IMR-90 (cell line): ENCODE measurements at regions not wholly inside any gene's neighbourhood (a gene's known extent, or its start where the extent isn't known, plus 50 kb on each side); places are given as distances from the start of the nearest gene placed in this dataset.

ENCODE experiments used
- ATAC-seq: fragments of 200-7000 bp; cut with Tn5 transposase; 2 replicates; pipeline ENCODE4 v1.9.1; 2020; ENCODE audit warnings: low read depth, mild to moderate bottlenecking, moderate library complexity
- BruUV-seq: library from RNA; stranded (reverse); fragments of 400-500 nt; replicated peaks from 2 replicates; lab custom pipeline; 2021; lab: Mats Ljungman, UMichigan
- CTCF ChIA-PET: fragments of 300-600 bp; formaldehyde crosslinking; extraction: SDS; loops from one replicate; lab custom pipeline; 2021; ENCODE audit warnings: antibody characterized with exemption; lab: Yijun Ruan, JAX
- POLR2A ChIA-PET: fragments of 300-600 bp; sonication (Branson Sonifier 250); formaldehyde crosslinking; loops from one replicate; lab custom pipeline; 2022; ENCODE audit warnings: antibody characterized with exemption; ENCODE audit not compliant: unreplicated experiment; lab: Charles Lee
- DNase-seq: peaks from one replicate; pipeline ENCODE4 v3.0.0; 2013
- H2AFZ ChIP-seq: replicated peaks from 2 replicates; pipeline ENCODE3; 2013; ENCODE audit warnings: low read length, mild to moderate bottlenecking; ENCODE audit not compliant: poor library complexity
- H2AK5ac ChIP-seq: 2 replicates; pipeline ENCODE4 v1.6.1; 2013; ENCODE audit warnings: low read depth, low read length, inconsistent platforms
- H2AK9ac ChIP-seq: replicated peaks from 2 replicates; pipeline ENCODE3; 2013; ENCODE audit warnings: mild to moderate bottlenecking, low read depth, low read length, moderate library complexity; ENCODE audit not compliant: poor library complexity
- H2BK120ac ChIP-seq: 2 replicates; pipeline ENCODE4 v1.6.1; 2013; ENCODE audit warnings: low read depth, low read length, inconsistent platforms
- H2BK15ac ChIP-seq: 3 replicates; pipeline ENCODE4 v1.6.1; 2013; ENCODE audit warnings: low read depth, low read length, inconsistent platforms
- H2BK20ac ChIP-seq: 2 replicates; pipeline ENCODE4 v1.6.1; 2013; ENCODE audit warnings: low read depth, mild to moderate bottlenecking, inconsistent platforms, low read length, moderate library complexity
- H2BK5ac ChIP-seq: 2 replicates; pipeline ENCODE4 v1.6.1; 2013; ENCODE audit warnings: mild to moderate bottlenecking, low read depth, low read length, inconsistent platforms; ENCODE audit not compliant: poor library complexity, severe bottlenecking
- H3K14ac ChIP-seq: replicated peaks from 2 replicates; pipeline ENCODE4 v1.6.1; 2013; ENCODE audit warnings: low read depth, low read length, inconsistent platforms
- H3K18ac ChIP-seq: 2 replicates; pipeline ENCODE4 v1.6.1; 2013; ENCODE audit warnings: low read depth, low read length, control low read depth
- H3K23ac ChIP-seq: 2 replicates; pipeline ENCODE4 v1.6.1; 2013; ENCODE audit warnings: low read depth, low read length, inconsistent platforms
- H3K27ac ChIP-seq: 2 replicates; pipeline ENCODE4 v1.5.1; 2013; ENCODE audit warnings: mild to moderate bottlenecking, control low read depth, low read length; ENCODE audit not compliant: insufficient read depth
- H3K27me3 ChIP-seq: 2 replicates; pipeline ENCODE4 v1.6.1; 2013; ENCODE audit warnings: low read length; ENCODE audit not compliant: control insufficient read depth, insufficient read depth
- H3K36me3 ChIP-seq: 2 replicates; pipeline ENCODE4 v1.6.1; 2013; ENCODE audit warnings: low read length, mixed read lengths; ENCODE audit not compliant: control insufficient read depth, insufficient read depth
- H3K4ac ChIP-seq: 2 replicates; pipeline ENCODE4 v1.6.1; 2013; ENCODE audit warnings: low read depth, low read length, inconsistent platforms
- H3K4me1 ChIP-seq: 2 replicates; pipeline ENCODE4 v1.6.1; 2013; ENCODE audit warnings: low read length, mixed read lengths; ENCODE audit not compliant: control insufficient read depth, insufficient read depth
- H3K4me2 ChIP-seq: 2 replicates; pipeline ENCODE4 v1.6.1; 2013; ENCODE audit warnings: low read depth, mild to moderate bottlenecking, control low read depth, low read length, moderate library complexity
- H3K4me3 ChIP-seq: 2 replicates; pipeline ENCODE4 v1.5.1; 2013; ENCODE audit warnings: low read depth, mild to moderate bottlenecking, control low read depth, low read length, moderate library complexity; ENCODE audit not compliant: insufficient read depth
- H3K56ac ChIP-seq: 2 replicates; pipeline ENCODE4 v1.6.1; 2013; ENCODE audit warnings: low read length, inconsistent platforms; ENCODE audit not compliant: insufficient read depth; ENCODE audit errors: extremely low read depth
- H3K79me1 ChIP-seq, 2 experiments: 2 replicates each; pipeline ENCODE4 v1.6.1; 2013; ENCODE audit warnings: low read length in 2 of 2, inconsistent platforms in 1 of 2, low read depth in 1 of 2
- H3K9ac ChIP-seq: 2 replicates; pipeline ENCODE4 v1.6.1; 2013; ENCODE audit warnings: low read depth, low read length, control low read depth
- H3K9me1 ChIP-seq: 2 replicates; pipeline ENCODE4 v1.6.1; 2013; ENCODE audit warnings: low read length, inconsistent platforms; ENCODE audit not compliant: insufficient read depth
- H3K9me3 ChIP-seq: 2 replicates; pipeline ENCODE4 v1.6.1; 2013; ENCODE audit warnings: low read length; ENCODE audit not compliant: control insufficient read depth, insufficient read depth
- H4K20me1 ChIP-seq: 2 replicates; pipeline ENCODE4 v1.6.1; 2013; ENCODE audit warnings: low read length, inconsistent platforms; ENCODE audit not compliant: insufficient read depth
- H4K5ac ChIP-seq: 2 replicates; pipeline ENCODE4 v1.6.1; 2013; ENCODE audit warnings: mild to moderate bottlenecking, low read depth, low read length, control low read depth
- H4K8ac ChIP-seq, 2 experiments: 2 replicates each; pipeline ENCODE4 v1.6.1; 2013; ENCODE audit warnings: low read depth in 2 of 2, low read length in 2 of 2, control low read depth in 1 of 2, inconsistent platforms in 1 of 2
- H4K91ac ChIP-seq: 2 replicates; pipeline ENCODE4 v1.6.1; 2013; ENCODE audit warnings: low read depth, low read length, inconsistent platforms; ENCODE audit not compliant: insufficient read depth
- BHLHE40 ChIP-seq: fragments of 150-350 bp; IDR thresholded peaks from 2 replicates; pipeline ENCODE4 v1.6.1; 2016; ENCODE audit warnings: mild to moderate bottlenecking, low read depth, low read length
- CHD1 ChIP-seq: IDR thresholded peaks from 2 replicates; pipeline ENCODE4 v1.6.1; 2012; ENCODE audit warnings: low read depth, low read length, improper control_type of control experiment
- MAZ ChIP-seq: IDR thresholded peaks from 2 replicates; pipeline ENCODE4 v1.6.1; 2012; ENCODE audit warnings: low read depth, mild to moderate bottlenecking, low read length, improper control_type of control experiment, moderate library complexity, borderline replicate concordance
- MXI1 ChIP-seq: IDR thresholded peaks from 2 replicates; pipeline ENCODE4 v1.6.1; 2012; ENCODE audit warnings: low read depth, mild to moderate bottlenecking, low read length, moderate library complexity, borderline replicate concordance
- RAD21 ChIP-seq: IDR thresholded peaks from 2 replicates; pipeline ENCODE4 v1.6.1; 2012; ENCODE audit warnings: low read length, improper control_type of control experiment
- RCOR1 ChIP-seq: IDR thresholded peaks from 2 replicates; pipeline ENCODE4 v1.6.1; 2012; ENCODE audit warnings: mild to moderate bottlenecking, low read length, improper control_type of control experiment; ENCODE audit not compliant: insufficient replicate concordance
- SMC3 ChIP-seq: fragments of 150-350 bp; IDR thresholded peaks from 2 replicates; pipeline ENCODE4 v1.6.1; 2016; ENCODE audit warnings: low read depth, mild to moderate bottlenecking, antibody characterized with exemption, low read length, moderate library complexity
- WGBS, 2 experiments: methylation state at CpG; one replicate each; pipeline versions ENCODE4 v1.1.5 to v1.1.7; 2013; ENCODE audit warnings: missing lambda C conversion rate in 2 of 2; ENCODE audit not compliant: insufficient read length in 1 of 2; ENCODE audit errors: extremely low coverage in 2 of 2; 5-methylcytosine and 5-hydroxymethylcytosine counted together
- dilution Hi-C: fragments of 300-500 bp; cut with HindIII; formaldehyde crosslinking; loops from one replicate; pipeline ENCODE4 v1.14.3; 2018; ENCODE audit warnings: low sequenced_read_pairs; ENCODE audit not compliant: unreplicated experiment
- in situ Hi-C: fragments of 300-500 bp; cut with MboI; formaldehyde crosslinking; loops from 3 replicates; pipeline ENCODE4 v1.14.3; 2019; ENCODE audit warnings: low sequenced_read_pairs, inconsistent platforms, mixed read lengths
- intact Hi-C: fragments of 100-400 bp; cut with micrococcal nuclease; formaldehyde crosslinking; loops from 2 replicates; pipeline ENCODE4 v1.10.0; 2022
- TF ChIP-seq, protein P1 (sequence below): fragments of 150-350 bp; IDR thresholded peaks from 2 replicates; pipeline ENCODE4 v1.6.1; 2016; ENCODE audit warnings: low read depth, mild to moderate bottlenecking, low read length, moderate library complexity, borderline replicate concordance
- TF ChIP-seq, protein P2 (sequence below): conservative IDR thresholded peaks from 2 replicates; pipeline ENCODE4 v1.5.1; 2012; ENCODE audit warnings: mild to moderate bottlenecking, low read depth, low read length, improper control_type of control experiment

DNA sequence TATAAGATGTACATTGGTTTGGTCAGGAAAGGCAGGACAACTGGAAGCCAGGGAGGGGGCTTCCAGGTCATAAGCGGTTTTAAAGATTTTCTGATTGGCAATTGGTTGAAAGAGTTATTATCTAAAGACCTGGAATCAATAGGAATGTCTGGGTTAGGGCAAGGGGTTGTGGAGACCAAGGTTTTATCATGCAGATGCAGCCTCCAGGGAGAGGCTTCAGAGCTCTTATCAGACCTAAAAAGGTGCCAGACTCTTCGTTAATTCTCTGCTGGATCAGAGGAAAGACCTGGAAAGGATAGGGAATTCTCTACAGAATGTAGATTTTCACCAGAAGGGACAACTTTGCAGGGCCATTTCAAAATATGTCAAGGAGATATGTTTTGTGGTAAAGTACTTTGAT is 62.8 kb downstream of the BEX3 start:
- dilution Hi-C loops (no loop called here), intact Hi-C loops (no loop called here)
- 39% methylated on average over 2 of the region's 2 CpGs; no CpG with 5 or more reads in 1 of the 2 experiments for WGBS, 2 experiments

More for the DNA sequence above, 62.8 kb downstream of the BEX3 start:
- BruUV-seq = no TSS peak
- Histone ChIP-seq H3K27ac (no peak overlapping the region), H3K4me1 (peaks cover 3% of the 10 kb centered on the region; the same call in 1 of the 2 replicates), H3K23ac (no peak overlapping the region), H2BK120ac (no peak overlapping the region), H2BK20ac (no peak overlapping the region), H3K27me3 (no peaks in the 10 kb centered on the region; the same call in 1 of the 2 replicates), H4K20me1 (no peaks in the 10 kb centered on the region), H4K91ac (no peak overlapping the region), H3K18ac (no peak overlapping the region), H4K8ac (no peak overlapping the region), H2AFZ (no peak overlapping the region), H3K4me2 (no peak overlapping the region), H3K9me3 (no peaks in the 10 kb centered on the region), H2BK5ac (no peak overlapping the region), H3K36me3 (no peaks in the 10 kb centered on the region), H3K4ac (no peak overlapping the region), H3K9me1 (0 out of 2 replicates have a peak, but pooled peaks cover 2% of the 10 kb centered on the region), H3K79me1 (no peaks in the 10 kb centered on the region), H2BK15ac (no peak overlapping the region), H3K56ac (no peak overlapping the region), H4K5ac (no peak overlapping the region), H3K4me3 (no peak overlapping the region), H2AK5ac (no peak overlapping the region), H3K14ac (no peak overlapping the region), H3K9ac (no peak overlapping the region), H2AK9ac (no peak overlapping the region)
- ATAC-seq (no peak), DNase-seq (no peak)
- POLR2A ChIA-PET = no interaction called here
- in situ Hi-C loops = no loop called here
- TF ChIP-seq, protein P1, sequence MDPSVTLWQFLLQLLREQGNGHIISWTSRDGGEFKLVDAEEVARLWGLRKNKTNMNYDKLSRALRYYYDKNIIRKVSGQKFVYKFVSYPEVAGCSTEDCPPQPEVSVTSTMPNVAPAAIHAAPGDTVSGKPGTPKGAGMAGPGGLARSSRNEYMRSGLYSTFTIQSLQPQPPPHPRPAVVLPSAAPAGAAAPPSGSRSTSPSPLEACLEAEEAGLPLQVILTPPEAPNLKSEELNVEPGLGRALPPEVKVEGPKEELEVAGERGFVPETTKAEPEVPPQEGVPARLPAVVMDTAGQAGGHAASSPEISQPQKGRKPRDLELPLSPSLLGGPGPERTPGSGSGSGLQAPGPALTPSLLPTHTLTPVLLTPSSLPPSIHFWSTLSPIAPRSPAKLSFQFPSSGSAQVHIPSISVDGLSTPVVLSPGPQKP = no peak
- TF ChIP-seq CHD1 (no peak), MXI1 (no peak), RAD21 (no peak), SMC3 (no peak), BHLHE40 (no peak), RCOR1 (no peak), MAZ (no peak)
- TF ChIP-seq, protein P2, sequence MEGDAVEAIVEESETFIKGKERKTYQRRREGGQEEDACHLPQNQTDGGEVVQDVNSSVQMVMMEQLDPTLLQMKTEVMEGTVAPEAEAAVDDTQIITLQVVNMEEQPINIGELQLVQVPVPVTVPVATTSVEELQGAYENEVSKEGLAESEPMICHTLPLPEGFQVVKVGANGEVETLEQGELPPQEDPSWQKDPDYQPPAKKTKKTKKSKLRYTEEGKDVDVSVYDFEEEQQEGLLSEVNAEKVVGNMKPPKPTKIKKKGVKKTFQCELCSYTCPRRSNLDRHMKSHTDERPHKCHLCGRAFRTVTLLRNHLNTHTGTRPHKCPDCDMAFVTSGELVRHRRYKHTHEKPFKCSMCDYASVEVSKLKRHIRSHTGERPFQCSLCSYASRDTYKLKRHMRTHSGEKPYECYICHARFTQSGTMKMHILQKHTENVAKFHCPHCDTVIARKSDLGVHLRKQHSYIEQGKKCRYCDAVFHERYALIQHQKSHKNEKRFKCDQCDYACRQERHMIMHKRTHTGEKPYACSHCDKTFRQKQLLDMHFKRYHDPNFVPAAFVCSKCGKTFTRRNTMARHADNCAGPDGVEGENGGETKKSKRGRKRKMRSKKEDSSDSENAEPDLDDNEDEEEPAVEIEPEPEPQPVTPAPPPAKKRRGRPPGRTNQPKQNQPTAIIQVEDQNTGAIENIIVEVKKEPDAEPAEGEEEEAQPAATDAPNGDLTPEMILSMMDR = no peak
- CTCF ChIA-PET = no interaction called here
